ENCODE measurements at regions not wholly inside any gene's neighbourhood (a gene's known extent, or its start where the extent isn't known, plus 50 kb on each side); places are given as distances from the start of the nearest gene placed in this dataset.

GRCh38 chr5:174789596-174789995 is 65.2 kb downstream of the MSX2 start:
- no peak for DNase-seq (ENCODE audit: low spot score)
- Histone ChIP-seq H3K27ac (no peak overlapping the region), H3K4me3 (no peak overlapping the region), H3K36me3 (no peaks in the 10 kb centered on the region), H3K4me1 (peaks cover 0 to 5% of the 10 kb centered on the region in 2 donors), H3K9me3 (peaks cover 0 to 13% of the 10 kb centered on the region in 2 donors), H3K27me3 (no peaks in the 10 kb centered on the region)
- no peak for TF ChIP-seq CTCF (IDR thresholded peaks at IDR 0.05)

- Histone ChIP-seq H3K9me3 (peaks cover 0 to 21% of the 10 kb centered on the region in 2 donors), H3K4me1 (no peaks in the 10 kb centered on the region), H3K4me3 (no peak overlapping the region), H3K27me3 (no peaks in the 10 kb centered on the region), H3K36me3 (no peaks in the 10 kb centered on the region), H3K27ac (no peak overlapping the region)
- DNase-seq (ENCODE audit: low spot score), result no peak
- TF ChIP-seq CTCF (IDR thresholded peaks at IDR 0.05), result no peak
These were observed 60.8 kb downstream of the MSX2 start for GRCh38 chr5:174785120-174785680.
